GM12865 (cell line): ENCODE measurements at regions not wholly inside any gene's neighbourhood (a gene's known extent, or its start where the extent isn't known, plus 50 kb on each side); places are given as distances from the start of the nearest gene placed in this dataset.
"Not testable (repeated sequence)": the region's sequence is repeated elsewhere in the genome, so short reads cannot be mapped to it uniquely, and the experiment has no call there.

Experiments used
- DNase-seq: peaks from one replicate; pipeline ENCODE4 v3.0.0; 2010; ENCODE audit warnings: low read depth
- H3K4me3 ChIP-seq: 2 replicates; pipeline ENCODE4 v1.5.1; 2011; ENCODE audit warnings: mild to moderate bottlenecking, low read depth, low read length, control low read depth
- TF ChIP-seq, protein P1 (sequence below): IDR thresholded peaks from 2 replicates; pipeline ENCODE4 v1.5.1; 2011; ENCODE audit warnings: low read length, control low read depth, low read depth, inconsistent platforms; ENCODE audit not compliant: insufficient read depth; ENCODE audit errors: missing control alignments

DNA sequence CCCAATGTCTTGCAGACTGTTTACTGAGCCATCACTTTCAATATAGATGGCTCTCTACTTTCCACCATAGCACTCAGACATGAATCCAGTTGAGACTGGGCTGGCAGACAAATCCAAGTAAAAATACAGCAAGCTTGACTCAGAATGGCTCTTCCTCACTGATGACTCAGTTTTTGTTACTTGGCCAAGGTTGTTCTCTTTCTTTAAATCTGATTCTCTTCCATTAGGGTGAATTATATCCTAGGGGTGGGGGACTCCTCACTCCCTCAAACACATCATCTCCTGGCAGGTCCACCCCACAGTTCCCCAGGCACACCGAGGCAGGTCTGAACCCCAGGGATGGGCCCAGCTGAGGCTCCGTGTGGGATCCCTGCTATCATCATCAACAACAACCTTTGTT lies 157.9 kb downstream of the MEX3B start:
- DNase-seq, result no peak
- TF ChIP-seq, protein P1, sequence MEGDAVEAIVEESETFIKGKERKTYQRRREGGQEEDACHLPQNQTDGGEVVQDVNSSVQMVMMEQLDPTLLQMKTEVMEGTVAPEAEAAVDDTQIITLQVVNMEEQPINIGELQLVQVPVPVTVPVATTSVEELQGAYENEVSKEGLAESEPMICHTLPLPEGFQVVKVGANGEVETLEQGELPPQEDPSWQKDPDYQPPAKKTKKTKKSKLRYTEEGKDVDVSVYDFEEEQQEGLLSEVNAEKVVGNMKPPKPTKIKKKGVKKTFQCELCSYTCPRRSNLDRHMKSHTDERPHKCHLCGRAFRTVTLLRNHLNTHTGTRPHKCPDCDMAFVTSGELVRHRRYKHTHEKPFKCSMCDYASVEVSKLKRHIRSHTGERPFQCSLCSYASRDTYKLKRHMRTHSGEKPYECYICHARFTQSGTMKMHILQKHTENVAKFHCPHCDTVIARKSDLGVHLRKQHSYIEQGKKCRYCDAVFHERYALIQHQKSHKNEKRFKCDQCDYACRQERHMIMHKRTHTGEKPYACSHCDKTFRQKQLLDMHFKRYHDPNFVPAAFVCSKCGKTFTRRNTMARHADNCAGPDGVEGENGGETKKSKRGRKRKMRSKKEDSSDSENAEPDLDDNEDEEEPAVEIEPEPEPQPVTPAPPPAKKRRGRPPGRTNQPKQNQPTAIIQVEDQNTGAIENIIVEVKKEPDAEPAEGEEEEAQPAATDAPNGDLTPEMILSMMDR, result no peak
- no peak overlapping the region for H3K4me3 ChIP-seq

DNA sequence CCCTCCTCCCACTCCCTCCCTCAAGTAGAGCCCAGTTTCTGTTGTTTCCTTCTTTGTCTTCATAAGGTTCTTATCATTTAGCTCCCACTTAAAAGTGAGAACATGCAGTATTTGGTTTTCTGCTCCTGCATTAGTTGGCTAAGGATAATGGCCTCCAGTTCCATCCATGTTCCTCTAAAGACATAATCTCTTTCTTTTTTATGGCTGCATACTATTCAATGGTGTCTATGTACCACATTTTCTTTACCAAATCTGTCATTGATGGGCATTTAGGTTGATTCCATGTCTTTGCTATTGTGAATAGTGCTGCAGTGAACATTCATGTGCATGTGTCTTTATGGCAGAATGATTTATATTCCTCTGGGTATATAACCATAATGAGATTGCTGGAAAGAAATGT lies 158.6 kb downstream of the MEX3B start:
- DNase-seq, H3K4me3 ChIP-seq: not testable (repeated sequence)

DNA sequence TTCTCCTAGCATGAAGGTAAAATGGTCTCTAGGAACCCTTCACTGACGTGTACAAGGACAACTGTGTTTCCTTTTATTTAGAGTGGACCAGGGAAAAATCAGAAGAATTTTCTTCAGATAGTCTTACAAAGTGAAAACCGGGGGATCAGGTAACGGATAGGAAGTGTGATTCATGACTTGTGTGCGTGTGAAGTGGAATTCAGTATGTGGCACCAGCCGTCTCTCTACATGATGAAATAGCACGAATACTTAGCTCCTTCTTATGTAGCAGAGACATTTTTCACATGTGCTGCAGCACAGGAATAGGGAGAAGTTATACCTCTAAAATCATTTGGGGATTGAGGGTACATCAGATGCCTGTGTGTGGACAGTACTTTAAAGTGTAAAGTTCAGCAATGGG lies 159.2 kb downstream of the MEX3B start:
- no peak for DNase-seq
- TF ChIP-seq, protein P1, result no peak
- no peak overlapping the region for H3K4me3 ChIP-seq

DNA sequence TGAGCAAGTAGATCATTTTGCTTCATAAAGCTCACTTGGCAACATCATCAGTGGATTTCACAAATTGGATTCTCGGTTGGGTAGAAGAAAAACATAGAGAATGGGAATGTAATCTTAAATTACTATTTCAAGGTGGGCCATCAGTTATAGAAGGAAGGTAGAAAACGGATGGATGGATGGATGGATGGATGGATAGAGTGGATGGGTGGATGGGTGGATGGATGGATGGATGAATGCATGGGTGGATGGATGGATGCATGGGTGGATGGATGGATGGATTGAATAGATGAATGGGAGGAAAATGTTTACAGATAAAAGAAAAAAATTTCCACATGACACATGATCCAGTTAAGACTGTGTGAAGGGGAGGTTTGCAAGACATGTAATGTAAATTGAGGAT lies 159.7 kb downstream of the MEX3B start:
- DNase-seq, result no peak
- TF ChIP-seq, protein P1, result no peak
- H3K4me3 ChIP-seq, result no peak overlapping the region

DNA sequence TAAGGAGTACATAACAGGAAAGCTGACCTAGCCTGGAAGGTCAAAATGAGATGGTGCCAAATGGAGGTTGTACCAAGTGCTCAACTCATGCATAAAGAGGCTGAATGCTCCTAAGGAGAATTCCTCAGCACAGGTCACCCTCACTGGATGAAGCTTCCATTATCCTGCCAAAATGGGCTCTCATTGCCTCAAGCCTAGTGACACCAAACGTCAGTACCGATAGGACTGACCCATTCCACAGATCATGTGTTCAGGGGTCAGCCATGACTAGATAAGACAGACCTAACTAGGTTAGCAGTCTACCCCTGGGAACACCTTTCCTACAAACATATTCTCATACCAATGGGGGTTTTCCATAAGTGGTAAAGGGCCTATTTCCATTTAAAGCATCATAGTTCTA lies 160.7 kb downstream of the MEX3B start:
- TF ChIP-seq, protein P1, result no peak
- DNase-seq, result no peak
- H3K4me3 ChIP-seq, result no peak overlapping the region

DNA sequence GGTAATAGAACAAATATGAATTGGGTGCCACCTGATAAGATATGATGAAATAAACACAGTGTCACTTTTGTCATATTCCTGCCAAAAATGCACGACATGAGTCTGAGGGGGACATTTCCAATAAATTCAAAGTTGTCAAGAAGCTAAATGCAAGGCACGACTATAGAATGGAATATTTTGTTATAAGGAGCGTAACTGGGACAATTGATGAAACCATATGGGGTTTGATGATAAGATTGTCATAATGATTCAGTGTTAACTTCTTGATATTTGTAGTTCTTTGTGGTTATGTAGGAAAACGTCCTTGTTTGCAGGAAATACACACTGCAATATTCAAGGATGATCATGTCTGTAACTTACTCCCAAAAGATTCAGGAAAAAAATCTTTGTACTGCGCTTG lies 163.3 kb downstream of the MEX3B start:
- TF ChIP-seq, protein P1, result no peak
- no peak overlapping the region for H3K4me3 ChIP-seq
- DNase-seq, result no peak

DNA sequence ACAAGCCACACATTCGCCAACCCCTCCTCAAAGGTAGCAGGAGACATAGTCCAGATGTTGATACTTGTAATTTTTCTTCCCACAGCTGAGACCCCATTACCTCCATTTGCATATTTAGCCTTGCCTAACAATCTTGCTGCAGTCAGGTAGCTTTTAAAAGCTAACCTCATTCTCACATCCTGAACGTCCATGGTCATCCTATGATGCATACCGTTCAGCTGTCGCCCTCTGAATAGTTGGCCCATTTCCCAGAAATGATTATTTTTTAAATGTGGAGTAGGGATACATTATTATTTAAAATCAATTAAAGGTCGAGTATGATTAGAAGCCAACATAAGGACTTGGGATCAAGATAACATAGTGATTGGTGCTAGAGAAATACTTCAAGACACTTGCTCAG lies 165.0 kb downstream of the MEX3B start:
- peak; percentile 16 for DNase-seq
- H3K4me3 ChIP-seq, result no peak overlapping the region
- TF ChIP-seq, protein P1, result no peak

DNA sequence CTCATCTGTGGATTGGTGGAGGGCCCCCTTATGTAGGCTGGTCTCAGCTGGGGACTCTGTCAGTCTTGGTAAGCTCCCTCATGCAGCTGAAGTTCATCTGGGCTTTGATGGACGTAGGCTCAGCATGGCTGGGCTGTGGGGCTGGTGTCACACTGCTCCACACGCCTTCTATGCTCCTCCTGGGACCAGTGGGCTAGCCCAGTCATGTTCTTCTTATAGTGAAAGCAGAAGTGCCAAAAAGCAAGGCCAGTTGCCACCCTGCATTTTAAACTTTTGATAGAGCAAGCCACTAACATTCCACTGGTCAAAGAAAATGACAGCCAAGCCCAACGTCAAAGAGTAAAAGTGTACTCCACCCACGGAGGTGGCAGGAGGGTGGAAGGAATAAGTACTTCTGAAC lies 165.5 kb downstream of the MEX3B start:
- no peak overlapping the region for H3K4me3 ChIP-seq
- peak; percentile 61 for DNase-seq
- TF ChIP-seq, protein P1, result no peak

DNA sequence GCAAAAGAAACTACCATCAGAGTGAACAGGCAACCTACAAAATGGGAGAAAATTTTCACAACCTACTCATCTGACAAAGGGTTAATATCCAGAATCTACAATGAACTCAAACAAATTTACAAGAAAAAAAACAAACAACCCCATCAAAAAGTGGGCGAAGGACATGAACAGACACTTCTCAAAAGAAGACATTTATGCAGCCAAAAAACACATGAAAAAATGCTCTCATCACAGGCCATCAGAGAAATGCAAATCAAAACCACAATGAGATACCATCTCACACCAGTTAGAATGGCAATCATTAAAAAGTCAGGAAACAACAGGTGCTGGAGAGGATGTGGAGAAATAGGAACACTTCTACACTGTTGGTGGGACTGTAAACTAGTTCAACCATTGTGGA lies 170.1 kb downstream of the MEX3B start:
- not testable (repeated sequence) for DNase-seq, H3K4me3 ChIP-seq

DNA sequence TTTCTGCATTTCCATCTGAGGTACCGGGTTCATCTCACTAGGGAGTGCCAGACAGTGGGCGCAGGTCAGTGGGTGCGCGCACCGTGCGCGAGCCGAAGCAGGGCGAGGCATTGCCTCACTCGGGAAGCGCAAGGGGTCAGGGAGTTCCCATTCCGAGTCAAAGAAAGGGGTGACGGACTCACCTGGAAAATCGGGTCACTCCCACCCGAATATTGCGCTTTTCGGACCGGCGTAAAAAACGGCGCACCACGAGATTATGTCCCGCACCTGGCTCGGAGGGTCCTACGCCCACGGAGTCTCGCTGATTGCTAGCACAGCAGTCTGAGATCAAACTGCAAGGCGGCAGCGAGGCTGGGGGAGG lies 175.1 kb downstream of the MEX3B start:
- DNase-seq, H3K4me3 ChIP-seq: not testable (repeated sequence)

DNA sequence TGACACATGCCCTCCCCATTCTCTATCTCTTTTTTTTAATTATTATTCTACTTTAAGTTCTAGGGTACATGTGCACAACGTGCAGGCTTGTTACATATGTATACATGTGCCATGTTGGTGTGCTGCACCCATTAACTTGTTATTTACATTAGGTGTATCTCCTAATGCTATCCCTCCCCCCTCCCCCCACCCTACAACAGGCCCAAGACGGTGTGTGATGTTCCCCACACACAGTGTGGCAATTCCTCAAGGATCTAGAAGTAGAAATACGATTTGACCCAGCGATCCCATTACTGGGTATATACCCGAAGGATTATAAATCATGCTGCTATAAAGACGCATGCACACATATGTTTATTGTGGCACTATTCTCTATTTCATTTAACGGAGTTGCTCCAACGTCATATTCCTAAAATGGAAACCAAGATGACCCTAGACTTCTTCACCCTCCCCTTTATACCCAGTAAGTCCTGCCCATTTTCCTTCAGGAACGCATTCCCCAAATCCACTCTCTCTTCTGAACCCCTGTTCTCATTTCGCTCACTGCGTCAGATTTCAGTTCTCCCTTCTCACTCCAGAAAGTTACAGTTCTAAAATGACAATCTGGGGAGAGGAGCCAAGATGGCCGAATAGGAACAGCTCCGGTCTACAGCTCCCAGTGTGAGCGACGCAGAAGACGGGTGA lies 175.6 kb downstream of the MEX3B start:
- not testable (repeated sequence) for DNase-seq, H3K4me3 ChIP-seq
